GM19025 (cell line): ENCODE measurements at regions not wholly inside any gene's neighbourhood (a gene's known extent, or its start where the extent isn't known, plus 50 kb on each side); places are given as distances from the start of the nearest gene placed in this dataset.
"Not testable (repeated sequence)": the region's sequence is repeated elsewhere in the genome, so short reads cannot be mapped to it uniquely, and the experiment has no call there.

Experiments
- ATAC-seq: cut with Tn5 transposase; IDR thresholded peaks from one replicate; pipeline ENCODE4 v1.9.1; 2021; ENCODE audit warnings: mild to moderate bottlenecking, low read depth, moderate library complexity; ENCODE audit not compliant: unreplicated experiment

DNA sequence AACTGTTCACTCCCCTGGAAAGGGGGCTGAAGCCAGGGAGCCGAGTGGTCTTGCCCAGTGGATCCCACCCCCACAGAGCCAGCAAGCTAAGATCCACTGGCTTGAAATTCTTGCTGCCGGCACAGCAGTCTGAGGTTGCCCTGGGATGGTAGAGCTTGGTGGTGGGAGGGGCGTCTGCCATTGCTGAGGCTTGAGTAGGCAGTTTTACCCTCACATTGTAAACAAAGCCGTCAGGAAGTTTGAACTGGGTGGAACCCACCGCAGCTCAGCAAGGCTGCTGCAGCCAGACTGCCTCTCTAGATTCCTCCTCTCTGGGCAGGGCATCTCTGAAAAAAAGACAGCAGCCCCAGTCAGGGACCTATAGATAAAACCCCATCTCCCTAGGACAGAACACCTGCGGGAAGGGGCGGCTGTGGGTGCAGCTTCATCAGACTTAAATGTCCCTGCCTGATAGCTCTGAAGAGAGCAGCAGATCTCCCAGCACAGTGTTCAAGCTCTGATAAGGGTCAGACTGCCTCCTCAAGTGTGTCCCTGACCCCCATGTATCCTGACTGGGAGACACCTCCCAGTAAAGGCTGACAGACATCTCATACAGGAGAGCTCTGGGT, 140.0 kb upstream of the C1GALT1 start:
- not testable (repeated sequence) for ATAC-seq

DNA sequence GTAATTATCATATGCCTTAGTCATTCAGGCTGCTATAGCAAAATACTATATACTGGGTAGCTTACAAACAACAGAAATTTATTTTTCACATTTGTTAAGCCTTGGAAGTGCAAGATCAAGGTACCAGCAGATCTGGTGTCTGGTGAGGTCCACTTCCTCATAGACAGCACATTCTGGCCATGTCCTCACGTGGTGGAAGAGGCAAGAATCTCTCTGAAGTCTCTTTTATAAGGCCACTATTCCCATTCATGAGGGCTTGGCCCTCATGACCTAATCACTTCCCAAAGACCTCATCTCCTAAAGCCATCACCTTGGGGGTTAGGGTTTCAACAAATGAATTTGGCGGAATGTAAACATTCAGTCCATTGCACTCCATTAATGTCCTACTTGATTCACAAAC, 137.5 kb upstream of the C1GALT1 start:
- ATAC-seq = no peak

DNA sequence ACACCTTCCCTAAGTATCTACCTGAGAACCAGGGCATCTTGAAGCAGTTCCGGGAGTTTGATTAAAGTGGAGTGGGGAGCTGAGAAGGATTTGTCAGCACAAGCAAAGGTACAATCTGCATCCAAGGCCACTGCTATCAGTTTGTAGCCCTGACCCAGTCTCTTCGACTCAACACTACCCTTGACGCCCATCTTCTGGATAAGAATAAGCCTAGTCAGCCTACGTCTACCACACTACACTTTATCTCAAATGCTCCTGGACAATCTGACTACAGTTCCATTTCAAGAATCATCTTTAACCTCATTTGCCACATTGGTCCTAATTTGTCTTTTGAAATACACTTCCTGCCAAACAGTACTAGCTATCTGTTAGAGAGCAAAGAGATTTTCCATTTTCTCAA, 134.1 kb upstream of the C1GALT1 start:
- ATAC-seq = no peak

DNA sequence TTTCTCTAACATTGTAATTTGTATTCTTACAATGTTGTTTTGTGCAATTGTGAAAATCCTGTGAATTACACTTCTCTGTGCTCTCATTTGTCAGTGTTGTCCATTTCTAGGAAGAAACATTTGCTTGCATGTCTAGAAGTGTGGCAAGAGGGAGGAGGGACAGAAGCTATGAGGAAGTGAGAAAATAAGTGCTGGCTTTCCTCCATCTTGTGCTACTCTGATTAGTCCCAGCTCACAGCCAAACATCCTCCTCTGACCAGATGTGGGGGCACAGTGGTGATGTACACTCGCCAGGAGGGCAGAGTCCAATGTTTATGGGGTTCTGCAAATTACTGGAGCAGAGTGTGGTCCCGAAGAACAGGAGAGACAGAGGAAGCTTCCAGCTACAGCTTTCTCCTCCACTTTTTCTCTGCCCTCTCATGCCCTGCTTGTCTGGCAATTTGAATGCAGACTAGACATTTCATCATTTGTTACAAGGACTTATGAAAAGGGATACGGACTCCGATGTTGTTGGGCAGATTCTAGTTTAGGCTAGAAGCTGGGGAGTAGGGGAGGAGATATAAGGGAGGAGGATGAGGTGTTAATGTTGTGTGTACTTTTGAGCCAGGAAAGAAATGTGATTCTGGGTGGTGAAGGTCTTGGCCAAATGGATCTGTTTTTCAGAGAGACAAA, 131.0 kb upstream of the C1GALT1 start:
- ATAC-seq = peak; percentile 76

DNA sequence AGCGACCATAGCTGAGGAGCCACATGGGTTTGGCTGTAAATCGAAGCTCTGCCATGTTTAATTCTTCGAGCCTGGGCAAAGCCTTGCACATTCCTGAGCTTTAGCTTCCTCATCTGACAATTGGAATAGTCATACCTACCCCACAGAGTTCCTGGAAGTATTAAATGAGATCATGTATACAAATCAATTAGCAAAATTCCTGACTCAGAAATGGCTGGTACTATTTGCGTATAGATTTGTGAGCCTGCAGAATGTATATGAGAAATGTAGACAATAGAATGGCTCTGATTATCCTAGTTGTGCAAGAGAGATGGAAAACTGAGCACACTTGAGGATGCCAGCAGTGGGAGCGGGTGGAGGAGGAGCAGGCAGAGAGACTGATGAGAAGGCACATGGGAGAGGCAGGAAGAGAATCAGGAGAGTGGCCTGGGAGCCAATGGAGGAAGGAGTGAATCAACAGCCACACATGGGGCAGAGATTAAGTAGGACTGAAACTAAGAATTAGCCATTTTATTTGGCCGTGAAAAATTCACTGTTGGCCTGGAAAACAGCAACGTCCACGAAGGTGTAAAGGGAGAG, 128.0 kb upstream of the C1GALT1 start:
- ATAC-seq = no peak

DNA sequence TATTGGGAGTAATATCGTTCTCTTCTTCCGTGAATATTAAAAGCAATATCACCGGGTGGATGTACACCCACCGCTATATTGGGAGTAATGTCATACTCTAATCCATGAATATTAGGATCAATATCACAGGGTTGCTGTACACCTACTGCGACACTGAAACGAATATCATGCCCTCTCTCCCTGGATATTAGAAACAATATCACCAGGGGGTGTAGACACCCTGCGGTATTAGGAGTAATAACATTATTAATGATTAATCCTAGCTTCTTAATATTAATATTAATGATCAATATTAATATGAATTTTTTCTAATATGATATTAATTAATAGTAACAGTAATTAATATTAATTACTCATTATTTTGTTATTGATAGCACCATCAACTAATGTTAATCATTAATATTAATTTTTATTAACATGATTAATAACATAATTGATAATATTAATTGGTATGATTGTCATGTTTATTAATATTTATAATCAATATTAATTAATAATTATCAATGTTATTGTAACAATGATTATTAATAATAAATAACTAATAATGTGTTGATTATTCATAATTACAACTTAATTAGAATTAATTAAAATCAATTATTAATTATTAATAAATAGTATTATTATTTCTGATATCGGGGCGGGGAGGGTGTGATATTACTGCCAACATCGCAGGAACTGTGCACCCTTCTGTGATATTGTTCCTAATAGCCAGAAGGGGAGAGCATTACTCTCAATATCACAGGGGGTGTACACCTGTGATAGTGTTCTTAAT, 121.3 kb upstream of the C1GALT1 start:
- ATAC-seq = no peak

DNA sequence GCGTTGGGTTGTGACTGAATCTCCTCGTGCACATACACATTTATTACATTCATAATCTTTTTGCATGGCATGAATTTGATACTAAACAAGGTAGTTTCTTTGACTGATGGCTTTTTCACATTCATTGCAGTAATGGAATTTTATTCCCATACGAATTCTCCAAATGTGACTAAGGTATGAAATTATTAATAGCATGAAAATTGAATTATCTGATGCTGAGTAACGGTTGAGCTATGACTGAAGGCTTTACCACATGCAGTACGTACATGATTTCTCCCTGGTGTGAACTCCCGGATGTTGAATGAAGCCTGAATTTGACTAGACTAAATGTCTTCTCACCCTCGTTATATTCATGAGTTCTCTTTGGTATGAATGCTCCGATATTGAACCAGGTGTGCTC, 104.4 kb upstream of the C1GALT1 start:
- ATAC-seq = no peak

DNA sequence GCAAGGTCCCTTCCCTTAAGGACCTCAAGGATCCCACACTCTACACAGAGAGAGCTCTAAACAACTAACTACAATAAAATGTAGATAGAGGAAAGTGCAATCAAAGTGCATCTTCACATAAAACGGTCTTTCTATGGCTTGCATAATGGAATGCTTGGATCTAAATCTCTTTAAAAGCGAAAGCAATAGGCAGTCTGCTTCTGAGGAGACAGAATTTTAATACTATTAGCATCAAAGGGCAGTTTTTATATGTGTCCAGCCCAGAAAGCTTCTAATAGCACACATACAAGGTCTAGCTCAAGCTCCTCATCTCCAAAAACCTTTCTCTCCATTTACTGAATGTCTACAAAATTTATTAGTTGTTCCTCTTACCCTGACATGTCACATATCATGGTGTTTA, 101.5 kb upstream of the C1GALT1 start:
- ATAC-seq = no peak

DNA sequence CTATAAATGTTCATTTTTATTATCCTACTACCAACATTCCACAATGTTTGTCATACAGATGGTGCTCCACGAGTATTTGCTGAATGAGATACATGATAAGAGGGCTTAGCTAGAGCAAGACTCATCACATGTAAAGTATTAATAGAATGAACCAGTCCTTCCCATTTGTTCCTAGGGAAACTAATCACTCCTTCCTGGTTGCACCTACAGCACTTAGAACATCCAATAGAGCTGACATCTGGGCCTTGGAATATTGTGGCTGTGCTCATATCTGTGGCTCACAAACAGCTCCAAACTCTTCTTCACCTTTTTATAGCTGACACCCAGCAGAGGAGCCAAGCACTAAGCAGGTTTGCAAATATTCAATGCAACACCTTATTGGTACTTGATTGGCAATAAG, 91.9 kb upstream of the C1GALT1 start:
- no peak for ATAC-seq

DNA sequence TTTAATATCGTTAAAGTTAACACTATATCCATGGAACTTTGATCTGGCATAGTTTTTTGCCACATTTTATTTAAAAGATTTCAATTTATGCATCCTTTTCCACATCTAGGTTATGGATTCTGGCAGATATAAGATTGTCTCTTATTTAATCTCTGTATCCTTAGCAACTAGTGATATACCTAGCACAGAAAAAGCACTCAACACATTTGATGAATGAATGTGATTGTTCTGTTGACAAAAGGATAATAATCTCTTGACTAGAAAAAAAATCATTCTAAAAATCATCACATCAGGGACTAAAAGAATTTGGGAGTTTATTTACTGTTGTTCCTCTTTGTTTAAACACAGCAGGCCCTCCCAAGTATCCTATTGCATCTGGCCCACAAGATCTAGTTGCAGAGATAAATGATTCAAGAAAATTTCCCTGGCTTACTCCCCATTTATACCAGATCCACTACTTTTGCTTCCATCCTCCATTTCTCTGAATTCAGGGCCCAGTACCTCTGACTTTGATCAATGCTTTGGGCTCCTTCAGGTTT, 84.0 kb upstream of the C1GALT1 start:
- no peak for ATAC-seq

DNA sequence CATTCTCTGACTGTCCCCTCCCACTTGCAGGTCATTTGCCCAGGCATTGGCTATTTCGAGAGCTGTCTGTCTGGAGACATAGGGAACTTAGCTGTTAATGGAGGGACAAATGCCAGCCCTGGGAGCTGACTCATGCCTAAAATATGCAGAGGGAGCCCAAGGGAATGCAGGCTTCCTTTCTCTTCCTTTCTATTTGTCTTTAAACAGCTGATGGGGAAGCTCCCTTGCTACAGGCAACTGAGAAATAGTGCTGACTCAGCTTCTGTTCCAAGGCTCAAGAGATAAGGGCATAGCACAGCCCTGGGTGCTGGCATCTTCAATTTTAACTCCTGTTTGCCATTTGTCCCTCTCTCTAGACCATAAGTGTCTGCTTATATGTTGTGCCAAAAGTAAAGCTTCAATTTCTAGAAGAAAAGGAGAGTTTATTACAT, 82.7 kb upstream of the C1GALT1 start:
- ATAC-seq = no peak

DNA sequence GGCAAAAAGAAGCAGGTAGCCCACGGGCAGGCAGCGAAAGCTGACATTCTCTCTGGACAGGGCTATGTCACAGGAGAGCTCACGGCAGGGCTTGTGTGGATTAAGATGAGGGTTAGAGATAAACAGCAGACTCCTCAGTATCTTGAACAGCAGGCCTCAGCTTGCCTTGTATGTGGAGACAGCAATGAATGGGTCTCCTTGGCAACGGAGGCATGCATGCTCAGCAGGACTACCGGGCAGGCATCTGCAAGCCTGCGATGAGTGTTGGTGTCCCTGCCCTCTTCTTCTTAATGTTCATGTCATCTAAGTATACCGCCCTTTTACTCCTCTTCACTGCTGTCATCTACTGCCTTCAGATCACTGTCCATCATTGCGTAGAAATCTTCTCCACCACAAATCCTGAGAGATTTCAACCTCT, 81.9 kb upstream of the C1GALT1 start:
- no peak for ATAC-seq

DNA sequence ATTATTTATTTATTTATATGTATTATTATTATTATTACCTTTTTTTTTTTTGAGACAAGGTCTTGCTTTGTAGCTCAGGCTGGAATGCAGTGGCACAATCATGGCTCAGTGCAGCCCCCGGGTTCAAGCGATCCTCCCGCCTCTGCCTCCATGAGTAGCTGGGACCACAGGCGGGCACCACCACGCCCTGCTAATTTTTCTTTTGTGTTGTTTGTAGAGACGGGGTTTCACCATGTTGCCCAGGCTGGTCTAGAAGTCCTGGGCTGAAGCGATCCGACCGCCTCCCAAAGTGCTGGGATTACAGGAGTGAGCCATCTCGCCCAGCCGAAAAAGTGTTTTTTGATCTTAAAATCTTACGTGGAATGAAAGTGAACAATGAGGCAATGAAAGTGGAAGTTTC, 79.4 kb upstream of the C1GALT1 start:
- no peak for ATAC-seq

DNA sequence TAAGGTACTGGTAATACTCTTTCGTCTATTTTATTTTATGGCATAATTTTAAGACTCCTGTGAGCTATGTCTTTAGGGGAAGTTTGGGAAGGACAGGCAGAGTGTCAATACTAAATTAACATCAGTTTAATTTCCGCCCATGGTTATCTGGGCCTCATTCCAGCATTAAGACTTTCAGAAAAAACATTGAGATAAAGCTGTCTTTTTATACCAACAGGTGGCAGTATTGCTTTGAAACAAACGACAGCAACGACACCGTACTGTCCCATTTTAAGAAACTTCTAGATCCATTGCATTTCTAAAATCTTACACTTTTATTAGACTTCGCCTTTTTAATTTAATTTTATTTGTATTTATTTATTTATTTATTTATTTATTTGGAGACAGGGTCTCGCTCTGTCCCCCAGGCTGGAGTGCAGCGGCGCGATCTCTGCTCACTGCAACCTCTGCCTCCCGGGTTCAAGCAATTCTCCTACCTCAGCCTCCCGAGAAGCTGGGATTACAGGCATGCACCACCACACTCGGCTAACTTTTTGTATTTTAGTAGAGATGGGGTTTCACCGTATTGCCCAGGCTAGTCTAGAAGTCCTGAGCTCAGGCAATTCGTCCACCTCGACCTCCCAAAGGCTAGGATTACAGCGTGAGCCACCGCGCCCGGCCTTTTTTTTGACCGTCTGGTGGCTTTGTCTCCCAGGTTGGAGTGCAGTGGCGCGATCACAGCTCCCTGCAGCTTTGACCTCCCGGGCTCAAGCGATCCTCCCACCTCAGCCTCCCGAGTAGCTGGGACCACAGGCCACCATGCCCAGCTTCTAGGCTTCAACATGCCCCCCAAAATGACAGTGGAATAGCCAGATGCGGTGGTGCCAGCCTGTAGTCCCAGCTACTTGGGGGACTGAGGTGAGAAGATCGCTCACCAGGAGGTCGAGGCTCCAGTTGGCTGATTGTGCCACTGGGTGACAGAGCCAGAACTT, 78.7 kb upstream of the C1GALT1 start:
- ATAC-seq = no peak

DNA sequence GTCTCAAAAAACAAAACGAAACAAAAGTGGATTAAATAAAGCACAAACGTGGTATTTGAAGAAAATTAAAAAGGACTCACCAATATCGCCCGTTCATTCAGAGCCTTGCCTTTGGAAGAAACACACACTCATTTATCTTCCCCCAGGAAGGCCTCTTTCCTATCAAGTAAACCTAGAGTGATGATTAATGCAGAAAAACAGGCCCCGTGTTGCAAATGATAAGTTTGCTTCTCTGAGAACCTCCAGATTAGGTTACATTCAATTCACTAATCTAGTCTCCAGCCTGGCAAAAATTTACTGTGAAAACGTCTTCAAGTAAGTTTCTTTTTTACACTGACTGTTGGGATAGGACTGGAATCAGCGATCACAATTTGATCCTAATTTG, 78.0 kb upstream of the C1GALT1 start:
- no peak for ATAC-seq

DNA sequence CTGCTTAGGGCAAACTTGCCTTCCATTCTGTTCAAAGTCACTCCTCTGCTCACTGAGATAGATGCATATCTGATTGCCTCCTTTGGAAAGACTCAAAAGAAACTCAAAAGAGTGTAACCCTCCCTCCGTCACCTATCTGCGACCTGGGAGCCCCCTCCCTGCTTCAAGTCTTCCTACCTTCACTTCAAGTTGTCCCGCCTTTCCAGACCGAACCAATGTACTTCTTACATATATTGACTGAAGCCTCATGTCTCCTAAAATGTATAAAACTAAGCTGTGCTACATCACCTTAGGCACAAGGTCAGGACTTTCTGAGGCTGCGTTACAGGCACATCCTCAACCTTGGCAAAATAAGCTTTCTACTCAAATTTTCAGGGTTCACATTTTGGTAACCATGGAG, 77.4 kb upstream of the C1GALT1 start:
- ATAC-seq = no peak

DNA sequence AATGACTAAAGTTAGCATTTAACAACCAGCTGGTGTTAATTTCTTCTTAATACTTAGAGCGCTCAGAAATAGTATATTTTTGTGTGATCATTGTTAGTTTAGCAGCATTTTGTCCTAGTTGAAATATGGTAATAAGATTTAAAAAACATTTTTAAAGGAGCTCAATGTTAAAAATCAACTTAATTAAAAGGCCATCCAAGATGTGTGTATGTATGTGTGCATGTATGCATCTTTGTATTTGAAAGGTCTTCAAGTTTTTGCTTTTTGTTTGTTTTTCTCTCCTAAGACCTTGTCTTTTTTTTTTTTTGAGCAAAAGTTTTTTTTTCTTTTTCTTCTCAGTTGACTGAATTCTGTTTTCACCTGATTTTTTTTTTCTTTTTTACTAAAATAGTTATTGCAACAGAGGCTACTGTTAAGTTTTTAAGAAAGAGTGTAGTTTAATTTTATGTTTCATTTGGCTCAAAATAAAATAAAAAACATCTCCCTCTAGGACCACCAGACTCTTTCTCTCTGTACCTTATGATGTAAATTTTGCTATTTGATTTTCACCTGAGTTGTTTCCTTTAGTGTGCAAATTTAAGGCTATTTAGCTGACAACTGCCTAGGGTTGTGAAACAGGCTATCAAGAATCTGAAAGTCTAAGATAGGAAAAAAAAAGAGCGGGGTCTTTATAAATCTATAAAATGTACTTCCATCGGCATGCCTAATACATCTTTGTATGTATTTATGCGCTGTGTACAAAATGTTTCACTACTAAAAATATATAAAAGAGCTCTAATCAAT, 76.4 kb upstream of the C1GALT1 start:
- no peak for ATAC-seq

DNA sequence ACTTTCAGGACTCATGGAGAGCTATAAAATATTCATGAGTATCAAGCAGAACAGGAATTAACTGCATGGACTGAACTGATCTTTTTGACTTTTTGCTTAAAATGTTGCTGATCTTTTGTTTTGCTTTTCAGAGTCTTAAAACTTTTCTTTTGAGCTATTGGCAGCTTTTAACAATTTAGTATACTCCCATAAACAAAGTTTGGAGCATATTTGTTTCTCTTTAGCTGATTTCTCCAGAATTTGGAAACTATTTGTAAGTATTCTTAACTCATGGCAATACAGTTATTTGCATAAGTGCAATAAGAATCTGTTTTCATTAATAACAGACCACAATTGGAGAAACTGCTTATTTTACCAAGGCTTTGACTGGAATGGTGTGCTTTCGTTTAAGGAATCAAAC, 73.4 kb upstream of the C1GALT1 start:
- ATAC-seq = no peak

DNA sequence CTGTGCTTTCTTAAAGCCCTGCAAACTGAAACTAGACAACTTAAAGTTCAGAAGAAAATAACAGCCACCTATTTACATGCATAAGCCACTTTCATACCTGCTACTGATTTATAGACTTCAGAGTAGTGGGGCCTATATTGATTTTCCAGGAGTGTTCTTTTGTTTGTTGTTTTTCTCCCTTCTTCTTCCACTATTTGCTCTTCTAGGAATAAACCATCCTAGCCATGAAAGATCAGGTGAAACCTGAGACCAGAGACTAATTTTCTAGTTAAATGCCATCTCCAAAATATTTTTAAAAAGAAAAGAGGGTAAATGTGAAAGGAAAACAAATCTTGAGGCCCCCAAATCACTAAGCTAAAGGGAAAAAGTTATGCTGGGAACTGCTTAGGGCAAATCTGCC, 72.4 kb upstream of the C1GALT1 start:
- ATAC-seq = no peak
